ENCODE measurements at regions not wholly inside any gene's neighbourhood (a gene's known extent, or its start where the extent isn't known, plus 50 kb on each side); places are given as distances from the start of the nearest gene placed in this dataset.

DNA sequence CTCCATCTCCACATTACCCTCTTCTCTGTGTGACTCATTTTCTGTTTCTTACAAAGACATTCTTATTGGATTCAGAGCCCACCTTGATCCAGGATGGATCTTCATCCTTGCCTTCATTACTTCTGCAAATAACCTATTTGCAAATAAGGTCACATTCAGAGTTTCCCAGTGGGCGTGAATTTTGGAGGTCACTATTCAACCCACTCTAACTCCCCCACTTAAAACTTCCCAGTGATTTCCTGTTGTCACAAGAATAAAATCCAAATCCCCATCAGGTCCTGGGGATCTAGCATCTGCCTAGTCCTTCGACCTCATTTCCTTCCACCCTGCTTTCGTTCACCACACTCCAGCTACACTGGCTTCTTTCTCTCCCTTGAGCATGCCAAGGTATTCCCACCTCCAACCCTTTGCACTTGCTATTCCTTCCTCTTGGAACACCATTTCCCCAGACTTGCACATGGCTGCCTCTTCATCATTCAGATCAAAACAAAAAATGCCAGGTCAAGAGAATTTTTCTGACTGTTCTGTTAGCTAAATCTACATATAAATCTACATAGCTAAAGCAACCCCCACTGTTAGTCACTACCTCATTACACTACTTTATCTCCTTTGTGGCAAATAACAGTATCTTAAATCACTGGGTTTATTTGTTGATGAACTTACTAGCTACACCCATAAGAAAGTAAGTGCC is 187.2 kb downstream of the TOMM20 start:
- DNase-seq: no peak

DNA sequence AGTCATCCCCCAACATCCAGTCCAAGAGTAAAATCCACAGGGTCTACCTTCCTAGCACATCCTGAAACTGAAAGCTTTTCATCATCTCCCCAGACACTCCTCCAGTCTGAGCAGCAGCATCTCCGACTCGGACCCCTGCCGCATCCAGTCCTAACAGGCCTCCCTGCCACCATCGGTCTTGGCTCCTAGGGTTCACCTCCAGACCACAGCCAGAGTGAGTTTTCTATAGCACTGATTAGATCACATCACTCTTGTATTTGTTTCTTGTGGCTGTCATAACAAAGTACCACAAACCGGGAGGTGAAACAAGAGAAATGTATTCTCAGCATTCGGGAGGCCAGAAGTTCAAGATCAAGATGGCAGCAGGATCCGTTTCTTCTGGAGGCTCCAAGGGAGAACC is 187.8 kb downstream of the TOMM20 start:
- no peak for DNase-seq

- no peak for DNase-seq
Measured at GRCh38 chr1:234938924-234939323, 189.7 kb downstream of the TOMM20 start.

DNA sequence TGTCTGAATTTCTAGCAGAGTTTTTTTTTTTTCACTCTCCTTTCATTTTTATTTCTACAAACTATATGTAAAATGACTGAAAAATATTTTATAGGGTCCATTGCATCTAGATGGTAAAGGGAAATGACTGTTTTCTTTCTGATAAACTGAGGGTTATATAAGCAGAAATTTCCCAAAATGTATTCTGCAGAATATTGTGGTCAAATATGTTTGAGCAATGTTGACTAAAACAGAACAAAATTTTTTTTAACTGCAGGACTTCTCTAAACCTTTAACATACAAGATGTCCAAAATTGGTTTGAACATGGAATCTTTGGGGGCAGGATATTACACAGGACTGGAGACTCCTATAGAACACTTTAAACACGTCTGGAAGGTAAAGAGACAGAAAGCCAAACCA is 190.5 kb downstream of the TOMM20 start:
- DNase-seq: no peak

DNA sequence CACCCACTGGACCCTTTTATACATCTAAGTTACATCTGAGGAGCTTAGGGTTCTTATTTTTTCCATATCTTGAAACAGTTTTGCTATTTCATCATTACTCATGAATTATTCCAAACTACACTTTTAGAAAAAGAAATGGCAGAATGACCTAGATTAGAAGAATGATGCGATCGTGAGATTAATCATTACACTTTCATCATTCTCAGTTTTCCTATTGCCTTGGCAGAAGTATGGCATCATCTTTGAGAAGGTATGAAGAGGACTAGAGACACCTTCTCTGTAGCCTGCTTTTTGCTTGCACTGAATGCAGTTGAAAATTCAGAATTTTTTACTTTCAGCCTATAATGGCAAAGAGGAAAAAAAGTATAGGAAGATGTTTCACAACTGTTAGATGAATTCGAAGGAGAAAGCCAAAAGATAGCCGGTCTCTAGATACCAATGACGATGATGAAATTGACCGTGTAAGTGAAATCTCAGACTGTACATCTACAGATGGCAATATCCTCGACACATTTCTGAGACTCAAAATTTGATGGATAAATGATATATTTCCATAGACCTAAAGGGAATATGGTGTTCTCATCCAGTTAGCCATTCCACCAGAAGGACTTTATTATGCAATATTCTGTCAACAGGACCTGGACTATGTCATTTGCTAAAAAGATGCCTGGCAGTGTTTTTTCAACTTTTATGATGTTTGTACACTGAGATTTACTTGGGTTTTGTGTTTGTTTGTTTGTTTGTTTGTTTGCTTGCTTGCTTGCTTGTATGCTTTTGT is 191.8 kb downstream of the TOMM20 start:
- no peak for DNase-seq

DNA sequence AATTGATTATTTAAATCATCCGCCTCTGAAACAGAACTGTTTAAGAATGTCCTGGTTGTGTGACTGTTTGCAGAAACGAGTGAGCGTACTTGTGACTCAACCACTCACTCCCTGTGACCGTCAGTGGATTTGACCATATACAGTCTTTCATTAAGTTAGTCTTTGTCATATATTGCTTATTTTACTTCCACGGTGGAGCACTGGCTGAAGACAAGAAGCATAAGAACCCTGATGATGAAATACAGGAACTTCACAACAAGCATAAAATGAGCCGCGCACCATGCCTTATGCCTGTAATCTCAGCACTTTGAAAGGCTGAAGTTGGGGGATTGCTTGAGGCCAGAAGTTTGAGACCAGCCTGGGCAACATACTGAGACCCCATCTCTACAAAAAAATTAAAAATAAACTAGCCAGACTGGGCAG is 194.0 kb downstream of the TOMM20 start:
- DNase-seq: no peak

GRCh38 chr1:234933475-234933874 is 195.2 kb downstream of the TOMM20 start:
- DNase-seq: peak in 5 of 56 donors; percentile 9 to 21 (median 20)

GRCh38 chr1:234932511-234933430 is 195.9 kb downstream of the TOMM20 start:
- no peak for DNase-seq

GRCh38 chr1:234932106-234932505 is 196.5 kb downstream of the TOMM20 start:
- DNase-seq: no peak

GRCh38 chr1:234931404-234931973 is 197.1 kb downstream of the TOMM20 start:
- DNase-seq: no peak

- no peak for DNase-seq
Measured at GRCh38 chr1:234929369-234929768, 199.3 kb downstream of the TOMM20 start.

GRCh38 chr1:234928642-234929041 is 200.0 kb downstream of the TOMM20 start:
- DNase-seq: no peak

DNA sequence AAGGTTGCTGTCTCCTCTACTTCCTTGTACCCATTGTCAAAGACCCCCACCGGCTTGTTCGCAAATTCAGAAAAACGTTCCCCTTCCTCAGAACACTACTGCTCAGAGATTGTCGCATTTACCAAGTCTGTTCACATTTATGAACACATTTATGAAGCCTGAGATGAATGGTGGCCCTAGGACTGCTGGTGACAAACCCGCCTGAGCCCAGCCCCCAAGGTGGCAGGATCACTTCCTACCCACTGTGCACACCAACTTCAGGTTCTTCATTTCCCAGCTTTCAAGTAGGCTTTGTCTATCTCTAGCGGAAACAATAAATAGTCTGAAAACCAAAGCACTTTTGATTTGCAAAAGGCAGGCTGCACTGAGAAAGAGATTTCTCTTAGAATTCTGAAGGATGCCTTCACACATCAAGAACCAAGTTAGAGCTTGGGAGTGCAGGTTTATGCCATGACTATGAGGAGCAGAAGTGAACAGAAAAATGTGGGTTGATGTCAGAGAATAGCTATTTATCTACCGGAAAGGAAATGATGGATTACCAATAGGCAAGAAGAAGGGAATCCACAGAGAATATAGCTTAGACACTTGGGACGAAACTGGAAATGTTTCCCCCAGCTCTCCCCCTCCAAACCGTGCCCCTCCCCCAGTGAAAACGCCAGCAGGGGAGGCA is 200.5 kb downstream of the TOMM20 start:
- DNase-seq: no peak

- DNase-seq: no peak
Measured at GRCh38 chr1:234927312-234927970, 201.2 kb downstream of the TOMM20 start.

DNA sequence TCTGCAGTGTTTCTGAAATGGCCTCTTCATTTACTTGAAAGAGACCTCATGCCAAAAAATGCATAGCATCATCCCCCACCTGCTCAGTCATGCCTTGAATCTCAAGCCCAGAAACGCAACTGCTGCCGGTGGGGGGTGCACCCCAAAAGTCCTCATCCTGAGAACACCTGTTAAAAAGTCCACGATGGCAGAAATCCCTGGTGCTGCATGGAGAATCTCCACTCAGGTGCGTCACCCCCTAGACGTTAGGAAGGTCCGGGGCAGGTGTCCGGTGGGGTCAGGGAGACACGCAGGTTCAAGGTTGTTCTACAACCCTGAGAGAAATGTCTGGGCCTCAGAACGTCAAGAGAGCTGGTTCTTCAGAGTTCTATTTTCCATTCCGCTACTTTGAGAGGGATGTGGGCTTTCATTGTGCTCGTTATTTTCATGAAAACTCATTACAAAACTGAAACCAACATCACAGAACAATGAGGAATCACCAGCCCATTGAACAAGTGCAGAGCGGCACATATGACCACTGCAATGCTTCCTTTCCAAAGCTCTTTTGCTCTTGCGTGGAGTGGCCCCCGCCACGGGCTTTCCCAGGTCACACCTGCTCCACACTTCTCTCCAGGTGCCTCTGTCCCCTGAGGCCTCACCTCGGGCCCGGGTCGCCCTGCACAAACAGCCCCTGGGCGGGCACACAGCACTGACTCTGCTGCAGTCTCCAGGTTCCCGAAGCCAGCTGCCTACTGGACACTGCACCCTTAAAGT is 201.9 kb downstream of the TOMM20 start:
- peak in 1 of 56 donors; percentile 12 for DNase-seq

DNA sequence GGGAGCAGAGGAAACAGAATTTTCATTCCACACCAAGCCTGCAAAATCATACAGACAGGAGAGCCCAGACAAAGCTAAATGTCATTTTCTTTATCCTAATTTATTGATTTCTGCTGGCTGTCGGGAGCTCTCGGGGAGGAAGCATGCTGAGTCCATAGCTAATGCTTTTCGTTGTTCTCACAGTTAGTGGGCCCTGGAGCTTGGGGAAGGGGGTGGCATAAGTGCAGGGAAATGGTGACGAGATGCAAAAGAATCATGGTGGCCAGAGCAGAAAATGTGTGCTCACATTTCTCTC is 202.4 kb downstream of the TOMM20 start:
- DNase-seq: no peak

DNA sequence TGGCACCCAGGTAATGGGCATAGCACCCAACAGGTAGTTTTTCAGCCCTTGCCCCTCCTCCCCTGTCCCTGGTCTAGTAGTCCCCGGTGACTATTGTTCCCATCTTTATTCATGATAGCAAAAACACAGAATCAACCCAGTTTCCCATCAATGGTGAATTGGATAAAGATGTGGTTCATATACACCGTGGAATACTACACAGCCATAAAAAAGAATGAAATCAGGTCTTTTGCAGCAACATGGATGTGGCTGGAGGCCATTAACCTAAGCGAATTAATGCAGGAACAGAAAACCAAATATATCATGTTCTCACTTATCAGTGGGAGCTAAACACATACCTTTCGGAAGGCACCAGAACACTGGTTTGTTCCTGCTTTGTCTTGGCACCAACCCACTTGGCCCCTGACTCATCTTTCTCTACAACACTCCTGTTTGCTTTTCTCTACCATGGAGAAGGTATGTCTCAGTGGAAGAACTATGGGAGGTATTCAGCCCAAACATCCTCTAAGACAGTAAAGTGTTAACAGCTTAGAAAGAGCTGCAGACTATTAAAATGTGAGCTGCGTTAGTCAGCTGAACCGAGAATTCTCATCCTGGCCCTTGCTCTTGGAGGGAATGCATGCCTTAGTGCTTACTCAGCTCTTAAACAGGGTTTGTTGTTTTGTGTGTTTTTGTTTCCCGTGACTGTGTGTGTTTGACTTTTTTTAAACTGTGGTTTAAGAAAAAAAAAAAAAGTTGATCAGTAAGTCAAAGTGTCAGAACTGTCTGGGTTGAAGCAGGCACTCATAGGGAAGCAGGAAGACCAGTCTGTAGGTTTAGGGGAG is 203.0 kb downstream of the TOMM20 start:
- no peak for DNase-seq

DNA sequence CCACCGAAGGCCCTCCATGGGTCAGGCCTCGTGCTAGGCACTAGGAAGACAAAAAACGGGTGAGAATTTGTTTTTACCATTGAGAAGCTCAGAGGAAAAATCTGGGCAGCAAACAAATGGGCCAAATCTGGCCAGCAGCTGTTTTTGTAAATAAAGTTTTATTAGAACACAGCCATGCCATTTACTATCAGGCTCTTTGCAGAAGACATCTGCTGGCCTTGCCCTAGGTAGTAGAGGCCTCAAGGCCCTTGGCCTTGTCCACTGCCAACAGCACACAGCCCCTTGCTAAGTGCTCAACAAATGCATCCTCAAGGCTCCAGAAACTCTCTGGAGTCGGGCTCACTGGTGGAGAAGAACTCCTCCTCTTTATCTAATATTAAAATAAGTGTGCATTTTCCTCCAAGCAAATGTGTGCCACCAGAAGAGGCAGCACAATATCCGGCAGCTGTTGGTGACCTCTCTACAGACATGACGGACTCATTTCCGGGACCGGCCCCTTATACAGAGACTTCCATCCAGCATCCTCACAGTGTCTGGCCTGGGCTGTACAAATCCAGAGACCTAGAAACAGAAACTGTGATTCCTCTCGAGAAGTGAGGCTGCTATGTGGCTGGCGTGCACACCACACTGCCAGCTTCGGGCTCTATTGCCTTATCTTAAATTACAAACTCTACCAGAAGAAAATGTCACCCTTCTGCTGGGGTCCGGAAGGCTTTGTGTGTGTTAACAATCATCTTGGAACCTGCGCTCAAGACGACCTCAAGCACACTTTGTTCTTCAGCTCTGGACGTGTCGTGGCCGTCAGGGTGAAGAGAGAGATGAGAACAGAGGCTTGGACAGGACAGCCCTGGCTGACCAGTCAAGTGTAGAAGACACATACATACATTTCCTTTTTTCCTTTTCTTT is 203.9 kb downstream of the TOMM20 start:
- DNase-seq: peak in 1 of 56 donors; percentile 9

Data from nucleus accumbens (tissue), 56 donors.